Liver (tissue), 8 donors: ENCODE measurements at regions not wholly inside any gene's neighbourhood (a gene's known extent, or its start where the extent isn't known, plus 50 kb on each side); places are given as distances from the start of the nearest gene placed in this dataset.

Experiments
- DNase-seq: peaks from one replicate; pipeline ENCODE4 v3.0.0-alpha.2; 2017; ENCODE audit warnings: low spot score
- H3K27ac ChIP-seq, 2 donors: one replicate each; pipeline ENCODE4 v1.7.0; 2013; ENCODE audit warnings: inconsistent platforms in 2 of 2, low read length in 2 of 2, control low read depth in 1 of 2, low read depth in 1 of 2, mild to moderate bottlenecking in 1 of 2
- H3K27me3 ChIP-seq, 4 donors: one replicate each; pipeline versions ENCODE4 v1.6.1 to v1.7.0; 2013; ENCODE audit warnings: low read length in 3 of 4, inconsistent platforms in 1 of 4, mild to moderate bottlenecking in 1 of 4, moderate library complexity in 1 of 4; ENCODE audit not compliant: control insufficient read depth in 4 of 4, insufficient read depth in 4 of 4
- H3K36me3 ChIP-seq, 4 donors: one replicate each; pipeline versions ENCODE4 v1.6.1 to v1.7.0; 2013; ENCODE audit warnings: low read length in 3 of 4, mild to moderate bottlenecking in 3 of 4, low read depth in 1 of 4, moderate library complexity in 1 of 4; ENCODE audit not compliant: control insufficient read depth in 4 of 4, insufficient read depth in 3 of 4
- H3K4me1 ChIP-seq, 4 donors: one replicate each; pipeline versions ENCODE4 v1.6.1 to v1.7.0; 2013; ENCODE audit warnings: low read length in 3 of 4, mild to moderate bottlenecking in 3 of 4, moderate library complexity in 1 of 4; ENCODE audit not compliant: control insufficient read depth in 4 of 4, insufficient read depth in 4 of 4
- H3K4me3 ChIP-seq, 3 donors: one replicate each; pipeline versions ENCODE4 v1.6.1 to v1.7.0; 2013; ENCODE audit warnings: low read length in 3 of 3, control low read depth in 1 of 3, low read depth in 1 of 3, mild to moderate bottlenecking in 1 of 3
- H3K9ac ChIP-seq, 2 donors: one replicate each; pipeline ENCODE4 v1.7.0; 2013; ENCODE audit warnings: low read length in 2 of 2, mild to moderate bottlenecking in 2 of 2, moderate library complexity in 2 of 2, control low read depth in 1 of 2, low read depth in 1 of 2
- H3K9me3 ChIP-seq, 4 donors: one replicate each; pipeline versions ENCODE4 v1.6.1 to v1.7.0; 2013; ENCODE audit warnings: low read length in 3 of 4; ENCODE audit not compliant: control insufficient read depth in 4 of 4
- ATF3 ChIP-seq: IDR thresholded peaks from 2 replicates; pipeline ENCODE4 v1.6.1; 2016; ENCODE audit warnings: antibody characterized with exemption
- EGR1 ChIP-seq, 2 donors: IDR thresholded peaks; 2 replicates each; pipeline ENCODE4 v1.6.1; 2016 to 2018; ENCODE audit warnings: antibody characterized with exemption in 2 of 2, low read depth in 2 of 2
- FOXA2 ChIP-seq: IDR thresholded peaks from 2 replicates; pipeline ENCODE4 v1.6.1; 2016; ENCODE audit warnings: antibody characterized with exemption
- GABPA ChIP-seq, 2 donors: IDR thresholded peaks in 1 of 2; conservative IDR thresholded peaks in 1 of 2; 2 replicates each; pipeline ENCODE4 v1.6.1; 2016; ENCODE audit warnings: antibody characterized with exemption in 2 of 2, mild to moderate bottlenecking in 1 of 2, moderate library complexity in 1 of 2
- HNF4A ChIP-seq, 2 donors: conservative IDR thresholded peaks; 2 replicates each; pipeline ENCODE4 v1.6.1; 2016; ENCODE audit warnings: antibody characterized with exemption in 2 of 2, mild to moderate bottlenecking in 2 of 2
- RAD21 ChIP-seq, 2 donors: IDR thresholded peaks; 2 replicates each; pipeline ENCODE4 v1.6.1; 2016; ENCODE audit warnings: antibody characterized with exemption in 2 of 2, mild to moderate bottlenecking in 2 of 2
- REST ChIP-seq: IDR thresholded peaks from 2 replicates; pipeline ENCODE4 v1.6.1; 2016; ENCODE audit warnings: antibody characterized with exemption, mild to moderate bottlenecking
- RXRA ChIP-seq, 2 donors: IDR thresholded peaks; 2 replicates each; pipeline ENCODE4 v1.6.1; 2017 to 2018; ENCODE audit warnings: antibody characterized with exemption in 2 of 2, mild to moderate bottlenecking in 1 of 2
- SP1 ChIP-seq: IDR thresholded peaks from 2 replicates; pipeline ENCODE4 v1.6.1; 2018; ENCODE audit warnings: antibody characterized with exemption, mild to moderate bottlenecking
- YY1 ChIP-seq: IDR thresholded peaks from 2 replicates; pipeline ENCODE4 v1.6.1; 2016; ENCODE audit warnings: antibody characterized with exemption, mild to moderate bottlenecking
- WGBS: extraction: QIAGEN DNeasy Blood & Tissue Kit; methylation state at CpG from one replicate; pipeline ENCODE4 v1.1.7; 2013; 5-methylcytosine and 5-hydroxymethylcytosine counted together
- TF ChIP-seq, protein P1 (sequence below): IDR thresholded peaks from 2 replicates; pipeline ENCODE4 v1.6.1; 2016; ENCODE audit warnings: antibody characterized with exemption
- TF ChIP-seq, protein P2 (sequence below): fragments of 150-350 bp; IDR thresholded peaks from 2 replicates; pipeline ENCODE4 v1.5.1; 2017; ENCODE audit warnings: improper control_type of control experiment, low read depth, low read length; ENCODE audit not compliant: missing input control
- donor health status: healthy.
- donor health status: healthy.
- donor health status: healthy.
- donor health status: healthy.
- donor health status: healthy.

DNA sequence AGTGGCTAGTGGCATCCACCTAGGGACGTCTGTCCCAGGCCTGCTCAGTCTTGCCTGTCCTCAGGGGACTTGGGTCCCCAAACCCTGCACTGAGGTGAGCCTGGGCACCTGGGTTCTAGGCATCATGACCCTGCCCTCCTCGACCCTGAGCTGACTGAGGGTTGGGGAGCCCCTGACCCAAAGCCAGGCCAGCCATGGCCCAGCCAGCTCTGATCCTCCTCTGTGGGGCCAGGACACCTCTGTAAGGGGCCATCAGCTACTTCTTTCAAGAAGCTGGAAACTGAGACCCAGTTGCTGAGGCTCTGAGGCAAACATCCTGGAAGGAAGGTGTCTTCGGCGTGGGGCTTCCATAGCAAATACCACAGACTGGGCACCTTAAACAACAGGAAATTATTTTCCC is 329.3 kb downstream of the QKI start (continued):
- TF ChIP-seq EGR1 (IDR thresholded peaks at IDR 0.05; ENCODE audit: low read depth in 2 of 2) (no peak), ATF3 (no peak)

DNA sequence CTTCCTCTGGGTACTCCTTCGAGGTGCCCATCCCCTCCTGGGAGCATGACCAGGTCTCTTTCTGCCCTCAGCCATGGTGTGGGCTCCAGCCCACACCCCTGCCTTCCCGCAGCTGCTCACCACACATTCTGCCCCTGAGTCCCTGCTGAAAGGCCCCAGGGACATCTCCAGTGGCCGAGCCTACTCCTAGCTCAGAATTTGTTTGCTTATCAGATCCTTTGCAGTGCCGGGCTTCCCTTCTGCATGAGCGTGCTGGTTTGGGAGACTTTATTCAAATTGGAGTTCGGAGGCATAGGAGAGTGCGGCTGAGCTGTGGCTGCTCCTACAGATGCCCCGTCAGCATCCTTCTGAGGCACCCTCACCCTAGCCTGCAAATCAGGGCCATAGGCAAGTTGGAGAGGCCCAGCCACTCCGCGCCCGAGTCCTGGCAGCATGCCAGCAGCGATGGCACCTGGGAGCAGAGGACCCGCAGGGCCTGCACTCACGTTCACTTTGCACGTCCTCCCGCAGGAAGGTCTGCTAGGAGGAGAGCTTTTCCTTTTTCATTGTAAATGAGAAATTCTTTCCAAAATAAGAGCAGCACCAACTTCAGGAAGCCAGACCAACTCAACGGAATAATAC is 327.3 kb downstream of the QKI start:
- Histone ChIP-seq H3K9ac (no peak overlapping the region), H3K4me1 (no peaks in the 10 kb centered on the region), H3K27me3 (no peaks in the 10 kb centered on the region), H3K9me3 (no peaks in the 10 kb centered on the region), H3K4me3 (no peak overlapping the region), H3K36me3 (no peaks in the 10 kb centered on the region), H3K27ac (no peak overlapping the region)
- no peak for DNase-seq
- 78% methylated on average over 17 of the region's 17 CpGs for WGBS
- TF ChIP-seq RXRA (IDR thresholded peaks at IDR 0.05) (no peak), SP1 (no peak), GABPA (IDR thresholded peaks at IDR 0.05 in 1 of 2, conservative IDR thresholded peaks at IDR 0.05 in 1 of 2) (no peak), HNF4A (conservative IDR thresholded peaks at IDR 0.05) (no peak), RAD21 (IDR thresholded peaks at IDR 0.05) (no peak), YY1 (no peak), ATF3 (no peak), EGR1 (IDR thresholded peaks at IDR 0.05; ENCODE audit: low read depth in 2 of 2) (no peak)
- TF ChIP-seq, protein P1, sequence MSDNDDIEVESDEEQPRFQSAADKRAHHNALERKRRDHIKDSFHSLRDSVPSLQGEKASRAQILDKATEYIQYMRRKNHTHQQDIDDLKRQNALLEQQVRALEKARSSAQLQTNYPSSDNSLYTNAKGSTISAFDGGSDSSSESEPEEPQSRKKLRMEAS = no peak
- TF ChIP-seq, protein P2, sequence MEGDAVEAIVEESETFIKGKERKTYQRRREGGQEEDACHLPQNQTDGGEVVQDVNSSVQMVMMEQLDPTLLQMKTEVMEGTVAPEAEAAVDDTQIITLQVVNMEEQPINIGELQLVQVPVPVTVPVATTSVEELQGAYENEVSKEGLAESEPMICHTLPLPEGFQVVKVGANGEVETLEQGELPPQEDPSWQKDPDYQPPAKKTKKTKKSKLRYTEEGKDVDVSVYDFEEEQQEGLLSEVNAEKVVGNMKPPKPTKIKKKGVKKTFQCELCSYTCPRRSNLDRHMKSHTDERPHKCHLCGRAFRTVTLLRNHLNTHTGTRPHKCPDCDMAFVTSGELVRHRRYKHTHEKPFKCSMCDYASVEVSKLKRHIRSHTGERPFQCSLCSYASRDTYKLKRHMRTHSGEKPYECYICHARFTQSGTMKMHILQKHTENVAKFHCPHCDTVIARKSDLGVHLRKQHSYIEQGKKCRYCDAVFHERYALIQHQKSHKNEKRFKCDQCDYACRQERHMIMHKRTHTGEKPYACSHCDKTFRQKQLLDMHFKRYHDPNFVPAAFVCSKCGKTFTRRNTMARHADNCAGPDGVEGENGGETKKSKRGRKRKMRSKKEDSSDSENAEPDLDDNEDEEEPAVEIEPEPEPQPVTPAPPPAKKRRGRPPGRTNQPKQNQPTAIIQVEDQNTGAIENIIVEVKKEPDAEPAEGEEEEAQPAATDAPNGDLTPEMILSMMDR = no peak

GRCh38 chr6:163741342-163741741 is 326.8 kb downstream of the QKI start:
- no peaks in the 10 kb centered on the region for H3K9me3 ChIP-seq
- TF ChIP-seq GABPA (IDR thresholded peaks at IDR 0.05 in 1 of 2, conservative IDR thresholded peaks at IDR 0.05 in 1 of 2) (no peak), RXRA (IDR thresholded peaks at IDR 0.05) (no peak), REST (no peak), FOXA2 (no peak)
- TF ChIP-seq, protein P1 = no peak
- no peaks in the 10 kb centered on the region for H3K36me3 ChIP-seq
- H3K9ac ChIP-seq = no peak overlapping the region
- no peak overlapping the region for H3K27ac ChIP-seq
- no peaks in the 10 kb centered on the region for H3K4me1 ChIP-seq
- H3K27me3 ChIP-seq = no peaks in the 10 kb centered on the region
- no peak overlapping the region for H3K4me3 ChIP-seq
- 91% methylated on average over 5 of the region's 5 CpGs for WGBS
- DNase-seq = no peak
